ENCODE measurements at regions not wholly inside any gene's neighbourhood (a gene's known extent, or its start where the extent isn't known, plus 50 kb on each side); places are given as distances from the start of the nearest gene placed in this dataset.
"Not testable (repeated sequence)": the region's sequence is repeated elsewhere in the genome, so short reads cannot be mapped to it uniquely, and the experiment has no call there.

DNA sequence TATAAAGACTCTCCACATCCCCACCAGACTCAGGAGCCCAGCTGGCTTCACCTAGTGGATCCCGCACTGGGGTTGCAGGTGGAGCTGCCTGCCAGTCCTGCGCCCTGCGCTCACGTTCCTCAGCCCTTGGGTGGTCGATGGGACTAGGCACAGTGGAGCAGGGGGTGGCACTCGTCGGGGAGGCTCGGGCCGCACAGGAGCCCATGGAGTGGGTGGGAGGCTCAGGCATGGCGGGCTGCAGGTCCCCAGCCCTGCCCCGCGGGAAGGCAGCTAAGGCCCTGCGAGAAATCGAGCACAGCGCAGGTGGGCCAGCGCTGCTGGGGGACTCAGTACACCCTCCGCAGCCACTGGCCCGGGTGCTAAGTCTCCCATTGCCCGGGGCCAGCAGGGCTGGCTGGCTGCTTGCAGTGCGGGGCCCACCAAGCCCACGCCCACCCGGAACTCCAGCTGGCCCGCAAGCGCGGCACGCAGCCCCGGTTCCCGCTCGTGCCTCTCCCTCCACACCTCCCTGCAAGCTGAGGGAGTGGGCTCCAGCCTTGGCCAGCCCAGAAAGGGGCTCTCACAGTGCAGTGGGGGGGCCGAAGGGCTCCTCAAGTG, 371.8 kb downstream of the PRDM5 start:
- H3K14ac ChIP-seq (ENCODE audit: low read length); H3K9ac ChIP-seq (ENCODE audit: low read depth, low read length, poor library complexity): not testable (repeated sequence)
- no CpG with 5 or more reads among the region's 30 CpGs for WGBS, 2 donors (ENCODE audit: extremely low coverage in 2 of 2, insufficient read length in 2 of 2, insufficient replicate concordance in 1 of 2)

DNA sequence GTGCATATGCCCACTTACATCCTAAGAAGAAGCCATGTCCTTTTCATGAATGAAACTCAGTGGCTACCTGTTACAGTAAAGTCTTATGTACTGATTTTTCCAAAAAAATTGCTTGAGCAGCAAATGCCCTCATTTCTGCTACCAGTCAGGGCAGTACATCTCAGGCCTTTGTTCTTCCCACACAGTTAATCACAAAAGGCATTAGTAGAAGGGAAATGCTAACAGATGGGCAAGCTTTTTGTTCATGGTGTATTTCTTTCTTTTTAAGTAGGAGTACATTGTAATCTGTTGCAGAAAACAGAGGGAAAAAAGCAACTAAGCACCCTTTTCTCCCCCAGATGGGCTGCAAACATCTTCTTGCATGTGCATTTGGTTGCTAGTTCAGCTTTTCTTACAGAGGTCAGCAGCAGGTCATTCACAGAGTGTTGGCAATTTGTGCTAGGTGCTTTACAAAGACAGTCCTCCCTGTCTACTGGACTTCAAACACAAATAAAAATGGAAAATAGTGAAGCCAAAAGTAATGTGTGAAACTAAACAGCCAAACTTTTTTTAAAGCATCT, 373.4 kb downstream of the PRDM5 start:
- Histone ChIP-seq H2AK5ac (ENCODE audit: low read depth, low read length) (no peak overlapping the region), H3K9ac (ENCODE audit: low read depth, low read length, poor library complexity) (no peak overlapping the region), H4K8ac (ENCODE audit: low read depth, low read length) (no peak overlapping the region), H4K91ac (ENCODE audit: low read depth, low read length, poor library complexity) (no peak overlapping the region), H3K14ac (ENCODE audit: low read length) (no peak overlapping the region), H3K4ac (ENCODE audit: low read length) (no peak overlapping the region), H2AFZ (ENCODE audit: low read length) (peak overlapping the region; percentile 68), H3K79me1 (ENCODE audit: low read depth, low read length) (no peaks in the 10 kb centered on the region), H3K4me3 (ENCODE audit: low read length in 2 of 2) (no peak overlapping the region), H2BK5ac (ENCODE audit: low read length) (no peak overlapping the region), H3K4me1 (ENCODE audit: control insufficient read depth in 2 of 2, insufficient read depth in 1 of 2, low read depth in 1 of 2, low read length in 2 of 2) (peaks cover 2 to 17% of the 10 kb centered on the region in 2 donors), H2BK15ac (ENCODE audit: low read length) (no peak overlapping the region), H3K23ac (ENCODE audit: low read depth, low read length, poor library complexity) (no peak overlapping the region), H2BK120ac (ENCODE audit: low read depth, low read length) (no peak overlapping the region), H3K4me2 (ENCODE audit: insufficient read depth, low read length, poor library complexity, severe bottlenecking) (no peak overlapping the region), H3K27ac (replicated peaks; ENCODE audit: low read length) (no peak overlapping the region), H3K27me3 (ENCODE audit: control insufficient read depth in 3 of 3, insufficient read depth in 3 of 3, low read depth in 1 of 3, low read length in 3 of 3) (no peaks in the 10 kb centered on the region), H3K9me3 (replicated peaks in 1 of 2; ENCODE audit: control insufficient read depth in 2 of 2, insufficient read depth in 1 of 2, low read depth in 1 of 2, low read length in 2 of 2) (no peaks in the 10 kb centered on the region), H3K36me3 (replicated peaks in 1 of 2; ENCODE audit: control insufficient read depth in 2 of 2, insufficient read depth in 2 of 2, low read length in 2 of 2) (no peaks in the 10 kb centered on the region), H3K18ac (ENCODE audit: low read length) (no peak overlapping the region), H2BK12ac (ENCODE audit: low read length) (no peak overlapping the region)
- peak; percentile 4 for DNase-seq (ENCODE audit: low spot score)

More for the DNA sequence above, 371.8 kb downstream of the PRDM5 start:
- not testable (repeated sequence) for H3K18ac ChIP-seq (ENCODE audit: low read length); H3K23ac ChIP-seq (ENCODE audit: low read depth, low read length, poor library complexity); DNase-seq (ENCODE audit: low spot score); H3K27ac ChIP-seq (replicated peaks; ENCODE audit: low read length); H4K8ac ChIP-seq (ENCODE audit: low read depth, low read length); H3K4me2 ChIP-seq (ENCODE audit: insufficient read depth, low read length, poor library complexity, severe bottlenecking); H4K91ac ChIP-seq (ENCODE audit: low read depth, low read length, poor library complexity); H3K4ac ChIP-seq (ENCODE audit: low read length); H3K9me3 ChIP-seq (replicated peaks in 1 of 2; ENCODE audit: control insufficient read depth in 2 of 2, insufficient read depth in 1 of 2, low read depth in 1 of 2, low read length in 2 of 2); H2BK120ac ChIP-seq (ENCODE audit: low read depth, low read length); H3K27me3 ChIP-seq (ENCODE audit: control insufficient read depth in 3 of 3, insufficient read depth in 3 of 3, low read depth in 1 of 3, low read length in 3 of 3); H3K36me3 ChIP-seq (replicated peaks in 1 of 2; ENCODE audit: control insufficient read depth in 2 of 2, insufficient read depth in 2 of 2, low read length in 2 of 2); H2AFZ ChIP-seq (ENCODE audit: low read length); H3K4me3 ChIP-seq (ENCODE audit: low read length in 2 of 2); H2AK5ac ChIP-seq (ENCODE audit: low read depth, low read length); H2BK12ac ChIP-seq (ENCODE audit: low read length); H2BK5ac ChIP-seq (ENCODE audit: low read length); H2BK15ac ChIP-seq (ENCODE audit: low read length); H3K79me1 ChIP-seq (ENCODE audit: low read depth, low read length)
- H3K4me1 ChIP-seq (ENCODE audit: control insufficient read depth in 2 of 2, insufficient read depth in 1 of 2, low read depth in 1 of 2, low read length in 2 of 2), result peaks cover 2 to 17% of the 10 kb centered on the region in 2 donors

DNA sequence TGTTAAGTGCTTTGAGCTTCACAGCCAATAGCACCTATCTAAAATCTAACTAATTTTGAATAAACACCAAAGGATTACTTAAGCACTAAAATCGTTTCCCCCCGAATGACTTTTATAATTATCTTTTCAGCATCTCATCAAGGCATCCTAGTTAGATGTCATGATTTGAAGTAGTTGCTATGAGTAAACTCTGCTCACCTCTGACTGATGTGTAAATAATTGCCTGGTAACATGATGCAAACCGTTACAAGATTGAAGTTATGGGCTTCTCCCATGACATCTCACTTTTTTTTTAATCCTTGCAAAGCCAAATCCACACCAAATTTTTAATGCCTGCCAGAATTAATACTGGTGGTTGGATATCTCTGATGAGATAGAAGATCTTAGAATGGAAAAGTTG, 377.1 kb downstream of the PRDM5 start:
- no peak overlapping the region for H2BK120ac ChIP-seq (ENCODE audit: low read depth, low read length)
- H3K23ac ChIP-seq (ENCODE audit: low read depth, low read length, poor library complexity), result no peak overlapping the region
- WGBS, 2 donors (ENCODE audit: extremely low coverage in 2 of 2, insufficient read length in 2 of 2, insufficient replicate concordance in 1 of 2), result no CpG with 5 or more reads among the region's 3 CpGs

DNA sequence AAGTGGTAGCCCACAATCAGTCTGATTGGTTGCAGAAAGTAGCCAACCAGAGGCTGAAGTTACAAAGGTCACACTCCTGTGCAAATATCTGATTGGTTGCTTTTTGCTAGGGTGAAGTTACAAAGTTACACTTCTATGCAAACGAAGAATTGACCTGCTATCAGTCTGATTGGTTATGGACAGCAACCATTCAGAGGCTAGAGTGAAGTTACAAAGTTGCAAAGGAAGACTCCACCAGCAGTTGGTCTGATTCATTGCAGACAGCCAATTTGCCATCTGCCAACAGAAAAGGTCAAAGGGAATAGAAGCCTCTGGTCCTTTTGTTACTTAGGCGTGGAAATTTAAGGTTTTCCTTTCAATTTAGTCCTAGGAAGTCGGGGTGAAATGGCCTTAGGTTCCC, 377.7 kb downstream of the PRDM5 start:
- H4K91ac ChIP-seq (ENCODE audit: low read depth, low read length, poor library complexity), result no peak overlapping the region

More for the DNA sequence above, 377.1 kb downstream of the PRDM5 start:
- Histone ChIP-seq H2BK12ac (ENCODE audit: low read length) (no peak overlapping the region), H3K9me3 (replicated peaks in 1 of 2; ENCODE audit: control insufficient read depth in 2 of 2, insufficient read depth in 1 of 2, low read depth in 1 of 2, low read length in 2 of 2) (no peaks in the 10 kb centered on the region), H2BK15ac (ENCODE audit: low read length) (no peak overlapping the region), H3K4me2 (ENCODE audit: insufficient read depth, low read length, poor library complexity, severe bottlenecking) (no peak overlapping the region), H4K8ac (ENCODE audit: low read depth, low read length) (no peak overlapping the region), H4K91ac (ENCODE audit: low read depth, low read length, poor library complexity) (no peak overlapping the region), H3K4me3 (ENCODE audit: low read length in 2 of 2) (no peak overlapping the region), H2BK5ac (ENCODE audit: low read length) (no peak overlapping the region), H3K79me1 (ENCODE audit: low read depth, low read length) (no peaks in the 10 kb centered on the region), H3K4me1 (ENCODE audit: control insufficient read depth in 2 of 2, insufficient read depth in 1 of 2, low read depth in 1 of 2, low read length in 2 of 2) (peaks cover 2 to 17% of the 10 kb centered on the region in 2 donors), H3K18ac (ENCODE audit: low read length) (no peak overlapping the region), H2AK5ac (ENCODE audit: low read depth, low read length) (no peak overlapping the region), H3K27me3 (ENCODE audit: control insufficient read depth in 3 of 3, insufficient read depth in 3 of 3, low read depth in 1 of 3, low read length in 3 of 3) (no peaks in the 10 kb centered on the region), H3K9ac (ENCODE audit: low read depth, low read length, poor library complexity) (no peak overlapping the region), H2AFZ (ENCODE audit: low read length) (no peak overlapping the region), H3K27ac (replicated peaks; ENCODE audit: low read length) (no peak overlapping the region), H3K14ac (ENCODE audit: low read length) (no peak overlapping the region), H3K36me3 (replicated peaks in 1 of 2; ENCODE audit: control insufficient read depth in 2 of 2, insufficient read depth in 2 of 2, low read length in 2 of 2) (no peaks in the 10 kb centered on the region), H3K4ac (ENCODE audit: low read length) (no peak overlapping the region)
- no peak for DNase-seq (ENCODE audit: low spot score)

More for the DNA sequence above, 377.7 kb downstream of the PRDM5 start:
- Histone ChIP-seq H3K14ac (ENCODE audit: low read length) (no peak overlapping the region), H3K4me1 (ENCODE audit: control insufficient read depth in 2 of 2, insufficient read depth in 1 of 2, low read depth in 1 of 2, low read length in 2 of 2) (peaks cover 2 to 16% of the 10 kb centered on the region in 2 donors), H3K23ac (ENCODE audit: low read depth, low read length, poor library complexity) (no peak overlapping the region), H3K36me3 (replicated peaks in 1 of 2; ENCODE audit: control insufficient read depth in 2 of 2, insufficient read depth in 2 of 2, low read length in 2 of 2) (no peaks in the 10 kb centered on the region), H2BK5ac (ENCODE audit: low read length) (no peak overlapping the region), H3K18ac (ENCODE audit: low read length) (no peak overlapping the region), H2BK120ac (ENCODE audit: low read depth, low read length) (no peak overlapping the region), H2AFZ (ENCODE audit: low read length) (peak overlapping the region; percentile 60), H3K4ac (ENCODE audit: low read length) (no peak overlapping the region), H3K4me3 (ENCODE audit: low read length in 2 of 2) (no peak overlapping the region), H3K79me1 (ENCODE audit: low read depth, low read length) (no peaks in the 10 kb centered on the region), H2BK15ac (ENCODE audit: low read length) (no peak overlapping the region), H2AK5ac (ENCODE audit: low read depth, low read length) (no peak overlapping the region), H3K4me2 (ENCODE audit: insufficient read depth, low read length, poor library complexity, severe bottlenecking) (no peak overlapping the region), H2BK12ac (ENCODE audit: low read length) (no peak overlapping the region), H3K27ac (replicated peaks; ENCODE audit: low read length) (no peak overlapping the region), H3K27me3 (ENCODE audit: control insufficient read depth in 3 of 3, insufficient read depth in 3 of 3, low read depth in 1 of 3, low read length in 3 of 3) (no peaks in the 10 kb centered on the region), H4K8ac (ENCODE audit: low read depth, low read length) (no peak overlapping the region), H3K9ac (ENCODE audit: low read depth, low read length, poor library complexity) (no peak overlapping the region), H3K9me3 (replicated peaks in 1 of 2; ENCODE audit: control insufficient read depth in 2 of 2, insufficient read depth in 1 of 2, low read depth in 1 of 2, low read length in 2 of 2) (no peaks in the 10 kb centered on the region)
- DNase-seq (ENCODE audit: low spot score), result no peak
- no CpG with 5 or more reads among the region's 3 CpGs for WGBS, 2 donors (ENCODE audit: extremely low coverage in 2 of 2, insufficient read length in 2 of 2, insufficient replicate concordance in 1 of 2)
